ENCODE measurements at regions not wholly inside any gene's neighbourhood (a gene's known extent, or its start where the extent isn't known, plus 50 kb on each side); places are given as distances from the start of the nearest gene placed in this dataset.

DNA sequence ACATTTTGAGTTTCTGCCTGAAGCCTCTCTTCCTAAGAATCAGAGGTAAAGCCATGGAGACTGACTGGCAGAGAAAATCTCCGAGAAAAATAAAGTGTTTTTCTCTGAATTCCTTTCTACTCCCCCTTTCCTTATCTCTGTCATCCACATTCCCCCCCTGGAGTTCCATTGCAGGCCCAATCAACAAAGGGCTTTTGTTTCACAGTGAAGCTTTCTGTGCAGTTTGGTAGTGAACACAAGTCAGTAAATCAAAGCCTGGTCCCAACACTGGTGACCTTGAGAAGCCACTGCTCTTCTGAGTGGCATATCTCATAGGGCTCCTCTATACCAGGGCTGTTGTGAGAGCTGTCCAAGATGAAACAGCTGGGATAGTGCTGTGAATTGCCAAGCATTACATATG is 228.4 kb downstream of the SEC16B start:
- TF ChIP-seq, protein P1, sequence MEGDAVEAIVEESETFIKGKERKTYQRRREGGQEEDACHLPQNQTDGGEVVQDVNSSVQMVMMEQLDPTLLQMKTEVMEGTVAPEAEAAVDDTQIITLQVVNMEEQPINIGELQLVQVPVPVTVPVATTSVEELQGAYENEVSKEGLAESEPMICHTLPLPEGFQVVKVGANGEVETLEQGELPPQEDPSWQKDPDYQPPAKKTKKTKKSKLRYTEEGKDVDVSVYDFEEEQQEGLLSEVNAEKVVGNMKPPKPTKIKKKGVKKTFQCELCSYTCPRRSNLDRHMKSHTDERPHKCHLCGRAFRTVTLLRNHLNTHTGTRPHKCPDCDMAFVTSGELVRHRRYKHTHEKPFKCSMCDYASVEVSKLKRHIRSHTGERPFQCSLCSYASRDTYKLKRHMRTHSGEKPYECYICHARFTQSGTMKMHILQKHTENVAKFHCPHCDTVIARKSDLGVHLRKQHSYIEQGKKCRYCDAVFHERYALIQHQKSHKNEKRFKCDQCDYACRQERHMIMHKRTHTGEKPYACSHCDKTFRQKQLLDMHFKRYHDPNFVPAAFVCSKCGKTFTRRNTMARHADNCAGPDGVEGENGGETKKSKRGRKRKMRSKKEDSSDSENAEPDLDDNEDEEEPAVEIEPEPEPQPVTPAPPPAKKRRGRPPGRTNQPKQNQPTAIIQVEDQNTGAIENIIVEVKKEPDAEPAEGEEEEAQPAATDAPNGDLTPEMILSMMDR (conservative IDR thresholded peaks at IDR 0.05; ENCODE audit: low read length): no peak
- TF ChIP-seq EZH2phosphoT487 (IDR thresholded peaks at IDR 0.05; ENCODE audit: borderline replicate concordance): no peak
